Fibroblast of lung (primary cell): ENCODE measurements at regions not wholly inside any gene's neighbourhood (a gene's known extent, or its start where the extent isn't known, plus 50 kb on each side); places are given as distances from the start of the nearest gene placed in this dataset.

Experiments
- EZH2 ChIP-seq: IDR thresholded peaks from 2 replicates; pipeline ENCODE4 v1.5.1; 2012; ENCODE audit warnings: low read length, control low read depth, mild to moderate bottlenecking; ENCODE audit errors: missing control alignments
- TF ChIP-seq, protein P1 (sequence below), 2 donors: IDR thresholded peaks in 1 of 2; conservative IDR thresholded peaks in 1 of 2; 1 replicate in 1 of 2; 2 replicates in 1 of 2; pipeline ENCODE4 v1.5.1; 2011 to 2012; ENCODE audit warnings: low read length in 2 of 2, control low read depth in 1 of 2, inconsistent platforms in 1 of 2, low read depth in 1 of 2, mild to moderate bottlenecking in 1 of 2

DNA sequence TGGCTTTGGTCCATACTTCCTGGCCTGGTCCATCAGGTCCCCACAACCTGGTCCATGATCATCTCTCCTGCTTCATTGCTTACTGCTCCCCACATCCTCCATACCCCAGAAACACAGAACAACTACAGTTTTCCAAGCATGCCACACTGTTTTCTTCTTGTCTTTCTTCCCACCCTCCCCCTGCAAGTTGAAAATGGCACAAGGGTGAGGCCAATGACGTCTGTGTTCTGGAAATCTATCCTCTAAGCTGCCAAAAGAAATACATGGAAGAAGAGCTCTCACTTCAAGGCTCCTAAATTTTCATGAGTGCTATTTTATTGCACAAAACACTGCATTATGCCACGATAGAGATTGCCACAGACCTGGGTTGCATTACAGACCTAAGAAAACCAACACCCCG is 404.4 kb downstream of the VPS13C start:
- TF ChIP-seq, protein P1, sequence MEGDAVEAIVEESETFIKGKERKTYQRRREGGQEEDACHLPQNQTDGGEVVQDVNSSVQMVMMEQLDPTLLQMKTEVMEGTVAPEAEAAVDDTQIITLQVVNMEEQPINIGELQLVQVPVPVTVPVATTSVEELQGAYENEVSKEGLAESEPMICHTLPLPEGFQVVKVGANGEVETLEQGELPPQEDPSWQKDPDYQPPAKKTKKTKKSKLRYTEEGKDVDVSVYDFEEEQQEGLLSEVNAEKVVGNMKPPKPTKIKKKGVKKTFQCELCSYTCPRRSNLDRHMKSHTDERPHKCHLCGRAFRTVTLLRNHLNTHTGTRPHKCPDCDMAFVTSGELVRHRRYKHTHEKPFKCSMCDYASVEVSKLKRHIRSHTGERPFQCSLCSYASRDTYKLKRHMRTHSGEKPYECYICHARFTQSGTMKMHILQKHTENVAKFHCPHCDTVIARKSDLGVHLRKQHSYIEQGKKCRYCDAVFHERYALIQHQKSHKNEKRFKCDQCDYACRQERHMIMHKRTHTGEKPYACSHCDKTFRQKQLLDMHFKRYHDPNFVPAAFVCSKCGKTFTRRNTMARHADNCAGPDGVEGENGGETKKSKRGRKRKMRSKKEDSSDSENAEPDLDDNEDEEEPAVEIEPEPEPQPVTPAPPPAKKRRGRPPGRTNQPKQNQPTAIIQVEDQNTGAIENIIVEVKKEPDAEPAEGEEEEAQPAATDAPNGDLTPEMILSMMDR (conservative IDR thresholded peaks at IDR 0.05 in 1 of 2, IDR thresholded peaks at IDR 0.05 in 1 of 2; ENCODE audit: low read depth in 1 of 2, low read length in 2 of 2) = no peak
- no peak for TF ChIP-seq EZH2
